ENCODE measurements at regions not wholly inside any gene's neighbourhood (a gene's known extent, or its start where the extent isn't known, plus 50 kb on each side); places are given as distances from the start of the nearest gene placed in this dataset.

- no peak for TF ChIP-seq CTCF (IDR thresholded peaks at IDR 0.05)
- no peak for TF ChIP-seq POLR2A (IDR thresholded peaks at IDR 0.05)
Observed at GRCh38 chr21:25462517-25462971, 144.7 kb downstream of the MRPL39 start.

Measured in lower leg skin (tissue), 3 donors.